Adrenal gland (tissue), 9 donors: ENCODE measurements at regions not wholly inside any gene's neighbourhood (a gene's known extent, or its start where the extent isn't known, plus 50 kb on each side); places are given as distances from the start of the nearest gene placed in this dataset.
"Not testable (repeated sequence)": the region's sequence is repeated elsewhere in the genome, so short reads cannot be mapped to it uniquely, and the experiment has no call there.

Experiments
- DNase-seq, 7 donors: peaks; one replicate each; pipeline ENCODE4 v3.0.0-alpha.2; 2019 to 2020
- H3K27ac ChIP-seq, 5 donors: fragments of 200-600 bp; sonication (generic) in 4 of 5; 1 replicate in 3 of 5; 2 replicates in 2 of 5; pipeline versions ENCODE4 v1.5.1 to v1.8.0; 2016 to 2020; ENCODE audit warnings: mild to moderate bottlenecking in 1 of 5
- H3K27me3 ChIP-seq: fragments of 200-600 bp; 2 replicates; pipeline ENCODE4 v1.8.0; 2021
- H3K36me3 ChIP-seq, 2 donors: fragments of 200-600 bp; replicated peaks in 1 of 2; 1 replicate in 1 of 2; 2 replicates in 1 of 2; pipeline versions ENCODE4 v1.5.1 to v1.8.0; 2018 to 2022
- H3K4me1 ChIP-seq, 2 donors: fragments of 200-600 bp; replicated peaks in 1 of 2; 1 replicate in 1 of 2; 2 replicates in 1 of 2; pipeline versions ENCODE4 v1.5.1 to v1.8.0; 2018 to 2021
- H3K4me3 ChIP-seq, 4 donors: fragments of 200-600 bp; sonication (generic) in 3 of 4; one replicate each; pipeline ENCODE4 v1.5.1; 2016 to 2018
- H3K9me3 ChIP-seq, 3 donors: fragments of 200-600 bp; sonication (generic) in 1 of 3; replicated peaks in 1 of 3; 1 replicate in 2 of 3; 2 replicates in 1 of 3; pipeline versions ENCODE4 v1.5.1 to v1.8.0; 2016 to 2021
- POLR2A ChIP-seq, 2 donors: fragments of 450-650 bp; IDR thresholded peaks; one replicate each; pipeline ENCODE4 v1.6.1; 2017; ENCODE audit warnings: antibody characterized with exemption in 2 of 2, mild to moderate bottlenecking in 2 of 2, moderate library complexity in 1 of 2
- WGBS, 4 donors: extraction: QIAGEN DNeasy Blood & Tissue Kit in 2 of 4; methylation state at CpG; one replicate each; pipeline versions ENCODE4 v1.1.5 to v1.1.7; 2013 to 2017; 5-methylcytosine and 5-hydroxymethylcytosine counted together
- intact Hi-C, 2 donors: fragments of 100-400 bp; cut with DNase I; formaldehyde crosslinking; loops; one replicate each; pipeline versions ENCODE4 v1.14.1 to v1.15.0; 2022 to 2023
- TF ChIP-seq, protein P1 (sequence below), 6 experiments: fragments of 450-650 bp in 4 of 6; fragments of 200-600 bp in 2 of 6; sonication (generic) in 1 of 6; IDR thresholded peaks; 1 replicate in 5 of 6; 2 replicates in 1 of 6; pipeline versions ENCODE4 v1.5.1 to v1.8.0; 2016 to 2021; ENCODE audit warnings: antibody characterized with exemption in 6 of 6, mild to moderate bottlenecking in 2 of 6, moderate library complexity in 1 of 6
- donor health status: healthy with polysubstance abuse.
- donor health status: Bipolar disorder and iron deficiency.
- donor health status: DM: yes; HTN: yes; CAD: no.
- donor health status: DM: no; HTN: no; CAD: no.
- donor health status: DM: no; HTN: no; CAD: no.

- H3K4me3 ChIP-seq, result no peak overlapping the region
- H3K27ac ChIP-seq, result no peak overlapping the region
- H3K4me1 ChIP-seq, result no peaks in the 10 kb centered on the region
- no peaks in the 10 kb centered on the region for H3K36me3 ChIP-seq
- DNase-seq, result no peak
- no peaks in the 10 kb centered on the region for H3K27me3 ChIP-seq
- intact Hi-C loops, result no loop called here
- H3K9me3 ChIP-seq, result no peaks in the 10 kb centered on the region
- WGBS, 4 donors, result 49 to 58% (median 53%) methylated on average over 3 of the region's 3 CpGs
- no peak for TF ChIP-seq POLR2A (IDR thresholded peaks at IDR 0.05)
- TF ChIP-seq, protein P1, sequence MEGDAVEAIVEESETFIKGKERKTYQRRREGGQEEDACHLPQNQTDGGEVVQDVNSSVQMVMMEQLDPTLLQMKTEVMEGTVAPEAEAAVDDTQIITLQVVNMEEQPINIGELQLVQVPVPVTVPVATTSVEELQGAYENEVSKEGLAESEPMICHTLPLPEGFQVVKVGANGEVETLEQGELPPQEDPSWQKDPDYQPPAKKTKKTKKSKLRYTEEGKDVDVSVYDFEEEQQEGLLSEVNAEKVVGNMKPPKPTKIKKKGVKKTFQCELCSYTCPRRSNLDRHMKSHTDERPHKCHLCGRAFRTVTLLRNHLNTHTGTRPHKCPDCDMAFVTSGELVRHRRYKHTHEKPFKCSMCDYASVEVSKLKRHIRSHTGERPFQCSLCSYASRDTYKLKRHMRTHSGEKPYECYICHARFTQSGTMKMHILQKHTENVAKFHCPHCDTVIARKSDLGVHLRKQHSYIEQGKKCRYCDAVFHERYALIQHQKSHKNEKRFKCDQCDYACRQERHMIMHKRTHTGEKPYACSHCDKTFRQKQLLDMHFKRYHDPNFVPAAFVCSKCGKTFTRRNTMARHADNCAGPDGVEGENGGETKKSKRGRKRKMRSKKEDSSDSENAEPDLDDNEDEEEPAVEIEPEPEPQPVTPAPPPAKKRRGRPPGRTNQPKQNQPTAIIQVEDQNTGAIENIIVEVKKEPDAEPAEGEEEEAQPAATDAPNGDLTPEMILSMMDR (IDR thresholded peaks at IDR 0.05), result no peak
Measured at GRCh38 chr7:118429141-118429540, 204.6 kb downstream of the ANKRD7 start.

- intact Hi-C loops, result no loop called here
- Histone ChIP-seq H3K9me3 (no peaks in the 10 kb centered on the region), H3K4me1 (no peaks in the 10 kb centered on the region), H3K27me3 (no peaks in the 10 kb centered on the region), H3K4me3 (no peak overlapping the region), H3K36me3 (no peaks in the 10 kb centered on the region), H3K27ac (no peak overlapping the region)
- DNase-seq, result no peak
- WGBS, 4 donors, result 61 to 69% (median 63%) methylated on average over 5 of the region's 5 CpGs
- no peak for TF ChIP-seq POLR2A (IDR thresholded peaks at IDR 0.05)
- TF ChIP-seq, protein P1 (IDR thresholded peaks at IDR 0.05), result no peak
Measured at GRCh38 chr7:118436663-118437062, 212.2 kb downstream of the ANKRD7 start.

DNA sequence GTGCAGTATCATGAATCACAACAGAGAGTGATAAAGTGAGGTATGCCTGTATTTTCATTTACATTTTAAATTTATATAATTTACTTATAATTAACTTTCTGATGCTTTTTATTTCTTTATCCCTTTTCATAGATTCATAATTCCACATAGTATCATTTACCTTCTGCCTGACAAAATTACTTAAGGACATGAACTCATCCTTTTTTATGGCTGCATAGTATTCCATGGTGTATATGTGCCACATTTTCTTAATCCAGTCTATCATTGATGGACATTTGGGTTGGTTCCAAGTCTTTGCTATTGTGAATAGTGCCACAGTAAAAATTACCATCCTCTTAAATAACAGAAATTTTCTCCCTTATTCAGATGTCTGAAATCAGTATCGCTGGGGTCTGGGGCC lies 224.5 kb downstream of the ANKRD7 start:
- H3K4me1 ChIP-seq, H3K4me3 ChIP-seq, H3K36me3 ChIP-seq, H3K27me3 ChIP-seq, intact Hi-C loops, H3K27ac ChIP-seq, DNase-seq, H3K9me3 ChIP-seq: not testable (repeated sequence)
- WGBS, 4 donors, result 94 to 100% (median 97%) methylated on average over 1 of the region's 1 CpG

DNA sequence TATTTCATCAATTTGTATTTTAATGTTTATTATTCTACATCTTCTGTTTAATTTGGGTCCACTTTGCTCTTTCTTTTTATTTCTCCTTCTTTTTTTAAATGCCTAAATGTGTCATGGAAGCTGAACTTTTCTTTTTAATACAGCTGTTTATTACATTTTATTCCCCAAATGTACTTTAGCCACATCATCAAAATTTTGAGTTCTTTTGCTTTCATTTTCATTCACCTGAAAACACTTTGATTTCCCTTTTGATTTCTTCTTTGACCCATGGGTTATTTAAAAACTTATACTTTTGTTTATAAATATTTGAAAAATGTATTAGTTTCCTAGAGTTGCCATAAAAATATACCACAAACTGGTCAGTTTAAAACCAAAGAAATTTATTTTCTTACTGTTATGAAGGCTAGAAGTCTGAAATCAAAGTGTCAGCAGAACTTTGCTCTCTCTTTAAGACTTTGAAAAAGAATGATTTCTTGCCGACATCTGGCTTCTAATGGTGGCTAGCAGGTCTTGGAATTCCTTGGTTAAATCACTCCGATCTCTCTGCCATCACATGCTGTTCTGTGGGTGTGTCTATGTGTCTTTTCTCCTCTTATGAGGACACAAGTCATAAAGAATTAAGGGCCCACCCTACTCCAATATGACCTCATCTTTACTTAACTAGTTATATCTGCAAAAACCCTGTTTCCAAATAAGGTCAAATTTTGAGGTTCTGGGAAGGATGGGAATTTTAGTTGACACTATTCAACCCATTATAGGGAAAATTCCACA lies 225.5 kb downstream of the ANKRD7 start:
- intact Hi-C loops, result no loop called here
- H3K9me3 ChIP-seq, result peaks cover 0 to 7% (median 0%) of the 10 kb centered on the region in 3 donors

More for the DNA sequence above, 225.5 kb downstream of the ANKRD7 start:
- Histone ChIP-seq H3K4me1 (no peaks in the 10 kb centered on the region), H3K4me3 (no peak overlapping the region), H3K27ac (no peak overlapping the region), H3K36me3 (no peaks in the 10 kb centered on the region), H3K27me3 (no peaks in the 10 kb centered on the region)
- TF ChIP-seq POLR2A (IDR thresholded peaks at IDR 0.05), result no peak
- TF ChIP-seq, protein P1 (IDR thresholded peaks at IDR 0.05), result no peak
- 76 to 83% (median 81%) methylated on average over 2 of the region's 2 CpGs for WGBS, 4 donors
- DNase-seq, result no peak
